ENCODE measurements at regions not wholly inside any gene's neighbourhood (a gene's known extent, or its start where the extent isn't known, plus 50 kb on each side); places are given as distances from the start of the nearest gene placed in this dataset.

DNA sequence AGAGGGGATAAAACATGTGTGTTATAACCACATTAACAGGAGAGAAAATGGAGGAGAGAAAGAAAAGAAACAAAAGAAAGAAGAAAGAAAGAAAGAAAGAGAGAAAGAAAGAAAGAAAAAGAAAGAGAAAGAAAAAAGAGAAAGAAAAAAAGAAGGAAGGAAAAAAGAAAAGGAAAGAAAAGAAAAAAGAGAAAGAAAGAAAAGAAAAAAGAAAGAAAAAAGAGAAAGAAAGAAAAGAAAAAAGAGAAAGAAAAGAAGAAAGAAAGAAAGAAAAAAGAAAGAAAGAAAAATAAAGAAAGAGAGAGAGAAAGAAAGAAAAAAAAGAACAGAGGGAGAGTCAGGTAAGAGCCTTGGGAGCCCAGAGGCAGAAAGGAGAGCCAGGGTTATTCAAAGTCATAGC lies 446.6 kb upstream of the ASIC2 start:
- TF ChIP-seq, protein P1, sequence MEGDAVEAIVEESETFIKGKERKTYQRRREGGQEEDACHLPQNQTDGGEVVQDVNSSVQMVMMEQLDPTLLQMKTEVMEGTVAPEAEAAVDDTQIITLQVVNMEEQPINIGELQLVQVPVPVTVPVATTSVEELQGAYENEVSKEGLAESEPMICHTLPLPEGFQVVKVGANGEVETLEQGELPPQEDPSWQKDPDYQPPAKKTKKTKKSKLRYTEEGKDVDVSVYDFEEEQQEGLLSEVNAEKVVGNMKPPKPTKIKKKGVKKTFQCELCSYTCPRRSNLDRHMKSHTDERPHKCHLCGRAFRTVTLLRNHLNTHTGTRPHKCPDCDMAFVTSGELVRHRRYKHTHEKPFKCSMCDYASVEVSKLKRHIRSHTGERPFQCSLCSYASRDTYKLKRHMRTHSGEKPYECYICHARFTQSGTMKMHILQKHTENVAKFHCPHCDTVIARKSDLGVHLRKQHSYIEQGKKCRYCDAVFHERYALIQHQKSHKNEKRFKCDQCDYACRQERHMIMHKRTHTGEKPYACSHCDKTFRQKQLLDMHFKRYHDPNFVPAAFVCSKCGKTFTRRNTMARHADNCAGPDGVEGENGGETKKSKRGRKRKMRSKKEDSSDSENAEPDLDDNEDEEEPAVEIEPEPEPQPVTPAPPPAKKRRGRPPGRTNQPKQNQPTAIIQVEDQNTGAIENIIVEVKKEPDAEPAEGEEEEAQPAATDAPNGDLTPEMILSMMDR (IDR thresholded peaks at IDR 0.05; ENCODE audit: low read depth, low read length, missing control alignments): no peak

DNA sequence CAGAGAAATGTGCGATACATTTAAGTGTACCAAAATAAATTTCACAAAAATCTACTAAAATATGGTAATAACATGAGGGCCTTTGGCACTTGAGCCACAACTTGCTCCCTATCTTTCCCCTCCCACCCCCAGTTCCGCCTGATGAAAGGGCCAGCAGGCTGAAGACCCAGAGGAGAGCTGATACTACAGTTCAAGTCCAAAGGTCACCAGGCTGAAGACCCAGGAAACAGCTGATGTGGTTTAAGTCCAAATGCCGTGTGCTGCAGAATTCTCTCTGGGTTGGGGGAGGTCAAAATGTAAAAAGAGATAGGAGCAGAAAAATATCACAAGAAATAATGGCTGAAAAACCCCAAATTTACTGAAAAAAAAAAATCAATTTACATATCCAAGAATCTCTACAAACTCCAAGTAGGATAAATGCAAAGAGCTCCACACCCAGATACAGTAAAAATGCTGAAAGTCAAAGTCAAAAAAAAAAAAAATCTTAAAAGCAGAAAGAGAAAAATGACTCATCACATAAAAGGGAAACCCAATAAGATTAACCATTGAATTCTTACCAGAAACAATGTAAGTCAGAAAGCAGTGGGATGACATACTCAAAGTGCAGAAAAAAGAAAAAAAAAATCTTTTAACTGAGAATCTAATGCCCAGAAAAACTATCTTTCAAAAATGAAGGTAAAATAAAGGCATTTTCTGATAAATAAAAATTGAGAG lies 452.1 kb upstream of the ASIC2 start:
- TF ChIP-seq, protein P1 (IDR thresholded peaks at IDR 0.05; ENCODE audit: low read depth, low read length, missing control alignments): no peak
- H3K4me3 ChIP-seq (ENCODE audit: low read depth, low read length): no peak overlapping the region
- no peak for DNase-seq (ENCODE audit: low read depth)

More for the DNA sequence above, 446.6 kb upstream of the ASIC2 start:
- no peak overlapping the region for H3K4me3 ChIP-seq (ENCODE audit: low read depth, low read length)
- no peak for DNase-seq (ENCODE audit: low read depth)

DNA sequence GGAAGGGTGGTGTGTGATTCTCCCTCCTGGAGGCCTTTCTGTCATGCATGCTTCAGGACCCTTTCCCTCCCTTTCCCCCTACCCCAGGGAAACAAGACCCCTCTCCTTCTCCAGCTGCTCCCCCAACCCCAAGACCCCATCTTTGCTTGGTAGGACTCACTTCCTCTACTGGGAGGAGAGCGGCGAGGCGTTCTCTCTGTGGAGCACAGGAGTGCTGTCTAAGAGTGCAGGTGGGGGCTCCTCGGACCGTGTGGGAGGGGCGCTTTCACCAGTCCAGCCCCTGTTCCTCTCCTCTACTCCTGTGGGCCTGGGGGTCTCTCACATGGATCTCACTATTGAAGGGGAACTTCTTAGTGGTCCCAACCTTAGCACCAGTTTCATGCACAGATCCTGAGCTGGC lies 456.1 kb upstream of the ASIC2 start:
- TF ChIP-seq, protein P1 (IDR thresholded peaks at IDR 0.05; ENCODE audit: low read depth, low read length, missing control alignments): no peak
- DNase-seq (ENCODE audit: low read depth): no peak
- H3K4me3 ChIP-seq (ENCODE audit: low read depth, low read length): no peak overlapping the region

DNA sequence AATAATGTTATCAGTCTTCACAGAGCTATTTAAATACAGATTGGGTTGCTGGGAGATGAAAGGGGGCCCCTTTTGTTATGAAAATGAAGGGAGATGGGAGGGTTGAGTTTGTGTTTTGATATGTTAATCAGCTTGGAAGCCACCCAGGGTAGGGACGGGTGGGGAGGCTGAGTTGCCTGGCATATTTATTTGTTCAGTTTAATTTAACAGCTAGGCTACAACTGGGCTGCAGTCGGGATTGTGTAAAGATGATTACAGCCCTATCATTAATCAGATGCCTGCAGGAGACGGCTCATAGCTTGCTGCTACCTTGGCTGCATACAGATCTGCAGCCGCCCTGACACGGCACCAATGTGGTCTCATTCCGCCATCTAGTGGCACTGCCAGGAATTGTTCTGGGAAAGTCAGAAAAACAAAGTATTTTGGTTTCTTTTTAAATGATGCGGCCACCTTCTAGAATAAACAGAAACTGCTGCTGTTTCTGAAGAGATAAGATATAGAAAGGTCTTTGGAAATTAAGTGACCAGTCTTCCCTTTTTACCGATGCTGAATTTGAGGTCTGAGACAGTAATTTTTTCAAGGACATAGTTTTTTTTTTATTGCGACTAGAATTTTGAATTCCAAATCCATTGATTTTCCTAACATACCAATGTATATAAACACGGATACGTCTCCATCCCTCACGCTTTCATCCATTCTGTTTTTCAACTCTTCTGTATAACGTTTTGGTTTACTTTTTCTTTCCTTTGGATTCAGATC lies 458.0 kb upstream of the ASIC2 start:
- TF ChIP-seq, protein P1 (IDR thresholded peaks at IDR 0.05; ENCODE audit: low read depth, low read length, missing control alignments): peak; percentile 88
- no peak overlapping the region for H3K4me3 ChIP-seq (ENCODE audit: low read depth, low read length)
- no peak for DNase-seq (ENCODE audit: low read depth)

DNA sequence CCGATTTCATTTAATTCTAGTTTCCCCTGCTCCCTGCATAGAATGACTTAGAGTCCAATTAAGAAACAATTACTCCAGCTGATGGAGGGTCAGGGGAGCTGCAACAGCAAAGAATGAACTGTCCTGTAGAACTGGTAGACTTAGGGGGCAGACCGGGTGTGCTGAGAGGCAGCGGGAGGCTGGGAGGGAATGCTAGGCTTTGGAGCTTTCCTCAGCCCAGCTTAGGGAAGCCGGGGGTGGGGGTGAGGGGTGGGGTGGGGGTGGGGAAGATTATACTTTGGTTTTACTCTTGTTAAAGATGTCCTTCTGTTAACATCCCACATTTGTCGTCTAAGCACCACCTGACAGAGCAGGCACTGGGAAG lies 458.6 kb upstream of the ASIC2 start:
- no peak overlapping the region for H3K4me3 ChIP-seq (ENCODE audit: low read depth, low read length)
- TF ChIP-seq, protein P1 (IDR thresholded peaks at IDR 0.05; ENCODE audit: low read depth, low read length, missing control alignments): no peak
- no peak for DNase-seq (ENCODE audit: low read depth)

DNA sequence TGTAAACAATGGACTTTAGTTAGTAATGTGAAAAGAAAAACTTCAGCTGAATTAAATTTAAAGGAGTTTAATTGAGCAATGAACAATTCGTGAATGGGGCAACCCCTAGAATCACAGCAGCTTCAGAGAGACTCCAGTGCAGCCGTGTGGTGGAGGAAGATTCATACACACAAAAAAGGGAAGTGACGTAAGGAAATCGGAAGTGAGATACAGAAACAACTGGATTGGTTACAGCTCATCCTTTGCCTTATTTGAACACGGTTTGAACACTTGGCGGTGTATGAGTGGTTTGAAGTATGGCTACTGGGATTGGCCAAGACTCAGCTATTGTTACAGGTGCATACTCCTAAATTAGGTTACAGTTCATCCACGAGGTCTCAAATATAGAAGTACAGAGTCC lies 460.4 kb upstream of the ASIC2 start:
- H3K4me3 ChIP-seq (ENCODE audit: low read depth, low read length): no peak overlapping the region
- no peak for DNase-seq (ENCODE audit: low read depth)

More for the DNA sequence above, 460.4 kb upstream of the ASIC2 start:
- TF ChIP-seq, protein P1 (IDR thresholded peaks at IDR 0.05; ENCODE audit: low read depth, low read length, missing control alignments): no peak

All from GM12864 (cell line).